GM12878 (cell line): ENCODE measurements at regions not wholly inside any gene's neighbourhood (a gene's known extent, or its start where the extent isn't known, plus 50 kb on each side); places are given as distances from the start of the nearest gene placed in this dataset.

Experiments
- ATAC-seq: fragments of 200-7000 bp; cut with Tn5 transposase; 3 replicates; pipeline ENCODE4 v1.9.1; 2020; ENCODE audit warnings: mild to moderate bottlenecking, moderate library complexity
- BruUV-seq: library from RNA; stranded (reverse); fragments of 400-500 nt; replicated peaks from 2 replicates; lab custom pipeline; 2021; lab: Mats Ljungman, UMichigan
- CTCF ChIA-PET: fragments of 300-600 bp; sonication (Branson Sonifier 250); formaldehyde crosslinking; extraction: SDS; loops from one replicate; lab custom pipeline; 2021; ENCODE audit warnings: inconsistent platforms; lab: Yijun Ruan, JAX
- POLR2A ChIA-PET: fragments of 350-600 bp; formaldehyde crosslinking; extraction: SDS; loops from one replicate; lab custom pipeline; 2021; ENCODE audit warnings: inconsistent platforms; lab: Charles Lee
- RAD21 ChIA-PET: fragments of 300-600 bp; sonication (Branson Sonifier 250); formaldehyde crosslinking; loops from one replicate; lab custom pipeline; 2023; ENCODE audit warnings: antibody characterized with exemption; ENCODE audit not compliant: unreplicated experiment; lab: Charles Lee
- SMC1A ChIA-PET: fragments of 300-600 bp; sonication (Branson Sonifier 250); formaldehyde crosslinking; loops from one replicate; lab custom pipeline; 2023; ENCODE audit not compliant: unreplicated experiment, uncharacterized antibody; lab: Charles Lee
- DNase-seq: peaks from one replicate; pipeline ENCODE4 v3.0.0-alpha.2; 2011; ENCODE audit warnings: low read depth, low spot score
- FAIRE-seq: peaks from 3 replicates; lab custom pipeline; 2011; peaks lifted over from hg19 to GRCh38; lab: Jason Lieb, UNC
- H2AFZ ChIP-seq: 2 replicates; pipeline ENCODE4 v1.6.0; 2011; ENCODE audit warnings: low read depth, low read length, control low read depth; ENCODE audit not compliant: control insufficient read depth
- H3K27ac ChIP-seq: 2 replicates; pipeline ENCODE4 v1.5.1; 2011; ENCODE audit warnings: control low read depth; ENCODE audit not compliant: control insufficient read depth, insufficient read depth
- H3K27me3 ChIP-seq, 2 experiments: replicated peaks in 1 of 2; 2 replicates each; pipeline versions ENCODE4 v1.6.0 to v1.6.1; 2011; ENCODE audit warnings: low read length in 1 of 2; ENCODE audit not compliant: control insufficient read depth in 2 of 2, insufficient read depth in 2 of 2
- H3K36me3 ChIP-seq, 2 experiments: 2 replicates each; pipeline ENCODE4 v1.5.1; 2011; ENCODE audit warnings: low read length in 1 of 2; ENCODE audit not compliant: control insufficient read depth in 2 of 2, insufficient read depth in 2 of 2
- H3K4me1 ChIP-seq: 2 replicates; pipeline ENCODE4 v1.6.1; 2011; ENCODE audit warnings: mild to moderate bottlenecking, low read length, moderate library complexity, mixed read lengths; ENCODE audit not compliant: control insufficient read depth, insufficient read depth
- H3K4me2 ChIP-seq: 2 replicates; pipeline ENCODE4 v1.6.0; 2011; ENCODE audit warnings: control low read depth; ENCODE audit not compliant: control insufficient read depth, insufficient read depth
- H3K4me3 ChIP-seq: fragments of 200-600 bp; sonication (generic); 2 replicates; pipeline ENCODE4 v1.5.1; 2016
- H3K79me2 ChIP-seq: 2 replicates; pipeline ENCODE4 v1.6.0; 2011; ENCODE audit warnings: low read length; ENCODE audit not compliant: control insufficient read depth, insufficient read depth
- H3K9ac ChIP-seq: 2 replicates; pipeline ENCODE4 v1.8.0; 2011; ENCODE audit warnings: low read length, control low read depth, mixed read lengths; ENCODE audit not compliant: control insufficient read depth, insufficient read depth
- H3K9me3 ChIP-seq: replicated peaks from 3 replicates; pipeline ENCODE4 v1.5.1; 2011; ENCODE audit warnings: mild to moderate bottlenecking, low read length; ENCODE audit not compliant: control insufficient read depth, insufficient read depth
- H4K20me1 ChIP-seq: 2 replicates; pipeline ENCODE4 v1.6.0; 2011; ENCODE audit not compliant: control insufficient read depth, insufficient read depth
- CBFB ChIP-seq: IDR thresholded peaks from 2 replicates; pipeline ENCODE4 v1.6.1; 2016; ENCODE audit warnings: antibody characterized with exemption, low read depth
- CEBPZ ChIP-seq: fragments of 150-350 bp; IDR thresholded peaks from 2 replicates; pipeline ENCODE4 v1.6.1; 2016; ENCODE audit warnings: low read depth, low read length
- CHD1 ChIP-seq: IDR thresholded peaks from 2 replicates; pipeline ENCODE4 v1.6.1; 2012; ENCODE audit warnings: low read depth, low read length, improper control_type of control experiment
- CHD2 ChIP-seq: IDR thresholded peaks from 2 replicates; pipeline ENCODE4 v1.6.1; 2011; ENCODE audit warnings: low read depth, low read length, improper control_type of control experiment, borderline replicate concordance
- CHD4 ChIP-seq: fragments of 200-600 bp; sonication (generic); IDR thresholded peaks from 2 replicates; pipeline ENCODE4 v1.6.1; 2016; ENCODE audit warnings: mild to moderate bottlenecking
- E2F8 ChIP-seq: fragments of 450-650 bp; IDR thresholded peaks from 2 replicates; pipeline ENCODE4 v1.6.1; 2018; ENCODE audit warnings: mild to moderate bottlenecking, low read depth, moderate library complexity; ENCODE audit not compliant: partially characterized antibody
- NFYA ChIP-seq: IDR thresholded peaks from 2 replicates; pipeline ENCODE4 v1.6.1; 2011; ENCODE audit warnings: low read depth, mild to moderate bottlenecking, low read length, improper control_type of control experiment, borderline replicate concordance
- USF2 ChIP-seq: IDR thresholded peaks from 2 replicates; pipeline ENCODE4 v1.6.1; 2011; ENCODE audit warnings: low read depth, low read length, improper control_type of control experiment, borderline replicate concordance
- WGBS: methylation state at CpG from one replicate; pipeline ENCODE4 v1.1.6; 2016; ENCODE audit warnings: low lambda C conversion rate; ENCODE audit not compliant: insufficient replicate concordance, insufficient coverage; ENCODE audit errors: missing lambda C conversion rate; 5-methylcytosine and 5-hydroxymethylcytosine counted together
- in situ Hi-C: fragments of 300-500 bp; cut with MboI; formaldehyde crosslinking; loops from 9 replicates; pipeline ENCODE4 v1.14.3; 2018; ENCODE audit warnings: mixed read lengths
- intact Hi-C: fragments of 100-400 bp; cut with micrococcal nuclease; formaldehyde crosslinking; loops from one replicate; pipeline ENCODE4 v1.14.2; 2022; ENCODE audit not compliant: unreplicated experiment

GRCh38 chr22:47486569-47487312 is 724.3 kb downstream of the TBC1D22A start:
- in situ Hi-C loops (no loop called here), intact Hi-C loops (no loop called here)
- no peaks in the 10 kb centered on the region for H3K27me3 ChIP-seq
- TF ChIP-seq CBFB: no peak
- TF ChIP-seq USF2: no peak
- H3K27ac ChIP-seq: no peak overlapping the region
- ChIA-PET SMC1A (no interaction called here), POLR2A (no interaction called here), CTCF (no interaction called here), RAD21 (no interaction called here)
- no peaks in the 10 kb centered on the region for H3K4me1 ChIP-seq
- no peaks in the 10 kb centered on the region for H4K20me1 ChIP-seq
- no peak overlapping the region for H3K4me3 ChIP-seq
- no peak for FAIRE-seq
- no peaks in the 10 kb centered on the region; the same call in 2 of the 3 replicates for H3K9me3 ChIP-seq
- BruUV-seq: no TSS peak
- no peaks in the 10 kb centered on the region for H3K36me3 ChIP-seq
- no peak overlapping the region for H3K4me2 ChIP-seq
- 33% methylated on average over 15 of the region's 15 CpGs for WGBS
- H2AFZ ChIP-seq: no peak overlapping the region
- H3K79me2 ChIP-seq: no peaks in the 10 kb centered on the region
- no peak for ATAC-seq
- H3K9ac ChIP-seq: no peak overlapping the region
- DNase-seq: no peak

- no peaks in the 10 kb centered on the region for H4K20me1 ChIP-seq
- H3K4me3 ChIP-seq: no peak overlapping the region
- 0% methylated on average over 4 of the region's 4 CpGs for WGBS
- no peaks in the 10 kb centered on the region for H3K79me2 ChIP-seq
- CTCF ChIA-PET: no interaction called here
- DNase-seq (no peak), ATAC-seq (no peak), FAIRE-seq (no peak)
- SMC1A ChIA-PET: interaction anchor here (0.6 to 1.3 kb wide), 2 partner anchors 10 to 997 kb away, joined by 3 read pairs; no protein-coding TSS in a partner anchor
- intact Hi-C loops (no loop called here), in situ Hi-C loops (no loop called here)
- BruUV-seq: no TSS peak
- H3K27ac ChIP-seq: no peak overlapping the region
- no peaks in the 10 kb centered on the region; the same call in 2 of the 3 replicates for H3K9me3 ChIP-seq
- no peaks in the 10 kb centered on the region for H3K4me1 ChIP-seq
- RAD21 ChIA-PET: no interaction called here
- no peaks in the 10 kb centered on the region for H3K36me3 ChIP-seq
- H3K9ac ChIP-seq: no peak overlapping the region
- H3K4me2 ChIP-seq: no peak overlapping the region
- POLR2A ChIA-PET: no interaction called here
- no peak for TF ChIP-seq CHD4
- TF ChIP-seq E2F8: no peak
- TF ChIP-seq CHD2: no peak
- TF ChIP-seq NFYA: no peak
- TF ChIP-seq CHD1: no peak
- no peak for TF ChIP-seq CEBPZ
- TF ChIP-seq, all 136 proteins: peak for 0
- Histone ChIP-seq H3K27me3 (no peaks in the 10 kb centered on the region), H2AFZ (no peak overlapping the region)
Observed at GRCh38 chr22:47484960-47485569, 722.6 kb downstream of the TBC1D22A start.
